H1 (cell line): ENCODE measurements at regions not wholly inside any gene's neighbourhood (a gene's known extent, or its start where the extent isn't known, plus 50 kb on each side); places are given as distances from the start of the nearest gene placed in this dataset.

Source experiments
- CTCF ChIA-PET: fragments of 300-600 bp; sonication (Branson Sonifier 250); formaldehyde crosslinking; loops from one replicate; lab custom pipeline; 2021; ENCODE audit not compliant: partially characterized antibody; lab: Charles Lee
- POLR2A ChIA-PET: fragments of 300-600 bp; sonication (Branson Sonifier 250); formaldehyde crosslinking; loops from one replicate; lab custom pipeline; 2021; ENCODE audit warnings: inconsistent platforms; ENCODE audit not compliant: partially characterized antibody; lab: Charles Lee
- DNase-seq, 2 experiments: peaks; one replicate each; pipeline versions ENCODE4 v3.0.0 to v3.0.0-alpha.2; 2010 to 2022; ENCODE audit warnings: low spot score in 2 of 2, low read depth in 1 of 2, mixed read lengths in 1 of 2
- FAIRE-seq: peaks from 2 replicates; lab custom pipeline; 2011; peaks lifted over from hg19 to GRCh38; lab: Jason Lieb, UNC
- H2AFZ ChIP-seq: 2 replicates; pipeline ENCODE4 v1.8.1; 2012; ENCODE audit warnings: low read length, inconsistent platforms
- H2AK5ac ChIP-seq: 2 replicates; pipeline ENCODE4 v1.6.1; 2013; ENCODE audit warnings: low read depth, low read length
- H2BK120ac ChIP-seq: replicated peaks from 2 replicates; pipeline ENCODE3; 2013; ENCODE audit warnings: low read depth, low read length, inconsistent platforms
- H2BK12ac ChIP-seq: 2 replicates; pipeline ENCODE4 v1.6.1; 2013; ENCODE audit warnings: low read depth, low read length
- H2BK15ac ChIP-seq: 2 replicates; pipeline ENCODE4 v1.6.1; 2013; ENCODE audit warnings: low read length
- H2BK20ac ChIP-seq: 2 replicates; pipeline ENCODE4 v1.6.1; 2013; ENCODE audit warnings: low read length
- H2BK5ac ChIP-seq: 2 replicates; pipeline ENCODE4 v1.6.1; 2013; ENCODE audit warnings: low read depth, low read length
- H3K14ac ChIP-seq: 2 replicates; pipeline ENCODE4 v1.6.1; 2013; ENCODE audit warnings: inconsistent platforms; ENCODE audit not compliant: insufficient read length
- H3K18ac ChIP-seq: 2 replicates; pipeline ENCODE4 v1.6.1; 2013; ENCODE audit warnings: low read length; ENCODE audit errors: extremely low read depth
- H3K23ac ChIP-seq: 2 replicates; pipeline ENCODE4 v1.6.1; 2013; ENCODE audit warnings: inconsistent platforms; ENCODE audit not compliant: insufficient read length
- H3K23me2 ChIP-seq: 2 replicates; pipeline ENCODE4 v1.6.1; 2013; ENCODE audit warnings: low read depth, low read length
- H3K27ac ChIP-seq: 2 replicates; pipeline ENCODE4 v1.6.1; 2011; ENCODE audit warnings: low read depth, low read length, inconsistent platforms
- H3K27me3 ChIP-seq, 4 experiments: replicated peaks in 1 of 4; 1 replicate in 1 of 4; 2 replicates in 3 of 4; pipeline versions ENCODE4 v1.6.1 to v1.8.1; 2011 to 2013; ENCODE audit warnings: low read length in 3 of 4, mild to moderate bottlenecking in 3 of 4, inconsistent platforms in 2 of 4, mixed read lengths in 2 of 4, moderate library complexity in 1 of 4; ENCODE audit not compliant: control insufficient read depth in 3 of 4, insufficient read depth in 3 of 4; ENCODE audit errors: extremely low read depth in 1 of 4
- H3K36me3 ChIP-seq, 4 experiments: 2 replicates each; pipeline versions ENCODE4 v1.6.1 to v1.8.1; 2011 to 2013; ENCODE audit warnings: mild to moderate bottlenecking in 4 of 4, low read length in 3 of 4, moderate library complexity in 2 of 4, control low read depth in 1 of 4, inconsistent platforms in 1 of 4; ENCODE audit not compliant: insufficient read depth in 4 of 4, control insufficient read depth in 2 of 4
- H3K4ac ChIP-seq: replicated peaks from 2 replicates; pipeline ENCODE3; 2013; ENCODE audit warnings: low read length, low read depth, mixed read lengths, inconsistent platforms; ENCODE audit not compliant: insufficient read length
- H3K4me1 ChIP-seq, 4 experiments: replicated peaks in 1 of 4; 1 replicate in 1 of 4; 2 replicates in 3 of 4; pipeline versions ENCODE4 v1.6.1 to v1.8.1; 2011 to 2013; ENCODE audit warnings: low read length in 3 of 4, inconsistent platforms in 2 of 4, mixed read lengths in 1 of 4; ENCODE audit not compliant: insufficient read depth in 4 of 4, control insufficient read depth in 3 of 4
- H3K4me2 ChIP-seq, 2 experiments: 2 replicates each; pipeline versions ENCODE4 v1.6.1 to v1.8.1; 2011 to 2013; ENCODE audit warnings: low read depth in 2 of 2, low read length in 2 of 2, control low read depth in 1 of 2, inconsistent platforms in 1 of 2, mild to moderate bottlenecking in 1 of 2; ENCODE audit not compliant: insufficient read depth in 1 of 2
- H3K4me3 ChIP-seq, 4 experiments: fragments of 200-600, 300-600 bp in 1 of 4; sonication (generic), shearing (Covaris generic), sonication (Bioruptor Twin) in 1 of 4; 2 replicates each; pipeline versions ENCODE4 v1.5.1 to v1.8.1; 2011 to 2016; ENCODE audit warnings: low read length in 4 of 4, low read depth in 3 of 4, control low read depth in 2 of 4, inconsistent platforms in 2 of 4, mild to moderate bottlenecking in 2 of 4, mixed read lengths in 1 of 4, moderate library complexity in 1 of 4; ENCODE audit not compliant: insufficient read depth in 2 of 4; ENCODE audit errors: extremely low read depth in 1 of 4
- H3K56ac ChIP-seq: replicated peaks from 2 replicates; pipeline ENCODE3; 2013; ENCODE audit warnings: low read depth, mild to moderate bottlenecking, mixed read lengths, low read length, inconsistent platforms; ENCODE audit not compliant: insufficient read length
- H3K79me1 ChIP-seq: 2 replicates; pipeline ENCODE4 v1.6.1; 2013; ENCODE audit warnings: low read depth, low read length, control low read depth
- H3K79me2 ChIP-seq, 2 experiments: 2 replicates each; pipeline versions ENCODE4 v1.6.1 to v1.8.1; 2012 to 2013; ENCODE audit warnings: low read length in 2 of 2, mild to moderate bottlenecking in 2 of 2, inconsistent platforms in 1 of 2; ENCODE audit not compliant: insufficient read depth in 2 of 2, control insufficient read depth in 1 of 2
- H3K9ac ChIP-seq, 4 experiments: replicated peaks in 1 of 4; 1 replicate in 1 of 4; 2 replicates in 3 of 4; pipeline versions ENCODE4 v1.6.1 to v1.8.1; 2011 to 2013; ENCODE audit warnings: low read depth in 3 of 4, low read length in 3 of 4, control low read depth in 2 of 4, mild to moderate bottlenecking in 2 of 4, moderate library complexity in 2 of 4, inconsistent platforms in 1 of 4; ENCODE audit errors: extremely low read depth in 1 of 4
- H3K9me3 ChIP-seq, 2 experiments: 2 replicates each; pipeline versions ENCODE4 v1.6.1 to v1.8.1; 2012 to 2013; ENCODE audit warnings: mild to moderate bottlenecking in 2 of 2, moderate library complexity in 2 of 2, control low read depth in 1 of 2, inconsistent platforms in 1 of 2, low read depth in 1 of 2, low read length in 1 of 2, mixed read lengths in 1 of 2; ENCODE audit not compliant: insufficient read depth in 2 of 2
- H4K20me1 ChIP-seq, 2 experiments: replicated peaks in 1 of 2; 2 replicates each; pipeline versions ENCODE3 to v1.8.1; 2011 to 2013; ENCODE audit warnings: inconsistent platforms in 2 of 2, low read length in 2 of 2, mild to moderate bottlenecking in 1 of 2; ENCODE audit not compliant: insufficient read depth in 2 of 2, control insufficient read depth in 1 of 2
- H4K5ac ChIP-seq: 2 replicates; pipeline ENCODE4 v1.6.1; 2013; ENCODE audit warnings: low read length, low read depth, mixed read lengths, inconsistent platforms; ENCODE audit not compliant: insufficient read length
- H4K8ac ChIP-seq: 2 replicates; pipeline ENCODE4 v1.8.0; 2013; ENCODE audit warnings: mild to moderate bottlenecking, moderate library complexity, low read length, inconsistent platforms; ENCODE audit not compliant: insufficient read depth; ENCODE audit errors: extremely low read depth
- H4K91ac ChIP-seq: replicated peaks from 2 replicates; pipeline ENCODE3; 2013; ENCODE audit warnings: low read length, mixed read lengths, inconsistent platforms; ENCODE audit not compliant: insufficient read length
- ATF3 ChIP-seq: IDR thresholded peaks from 2 replicates; pipeline ENCODE4 v1.6.1; 2011; ENCODE audit warnings: low read depth, mild to moderate bottlenecking, low read length; ENCODE audit not compliant: insufficient read depth
- CREB1 ChIP-seq: IDR thresholded peaks from 2 replicates; pipeline ENCODE4 v1.6.1; 2012; ENCODE audit warnings: inconsistent platforms
- E2F6 ChIP-seq: IDR thresholded peaks from 2 replicates; pipeline ENCODE4 v1.6.1; 2012; ENCODE audit warnings: inconsistent platforms
- EZH2 ChIP-seq: fragments of 200-600 bp; sonication (generic); IDR thresholded peaks from 2 replicates; pipeline ENCODE4 v1.7.1; 2012; ENCODE audit warnings: low read depth, mild to moderate bottlenecking, moderate library complexity, low read length, inconsistent platforms; ENCODE audit not compliant: severe bottlenecking
- NANOG ChIP-seq: IDR thresholded peaks from 2 replicates; pipeline ENCODE4 v1.6.1; 2011; ENCODE audit warnings: low read length, low read depth, mild to moderate bottlenecking, inconsistent platforms; ENCODE audit not compliant: insufficient read depth, poor library complexity, severe bottlenecking
- PHF8 ChIP-seq: fragments of 200-600 bp; sonication (generic); conservative IDR thresholded peaks from 2 replicates; pipeline ENCODE4 v1.7.1; 2012; ENCODE audit warnings: low read depth, mild to moderate bottlenecking, inconsistent platforms, low read length, moderate library complexity
- RFX5 ChIP-seq: IDR thresholded peaks from 2 replicates; pipeline ENCODE4 v1.6.1; 2011; ENCODE audit warnings: low read depth, low read length, improper control_type of control experiment, borderline replicate concordance
- SIN3A ChIP-seq, 2 experiments: IDR thresholded peaks in 1 of 2; conservative IDR thresholded peaks in 1 of 2; 2 replicates each; pipeline ENCODE4 v1.6.1; 2011 to 2012; ENCODE audit warnings: low read length in 2 of 2, improper control_type of control experiment in 1 of 2, low read depth in 1 of 2, mild to moderate bottlenecking in 1 of 2
- SUZ12 ChIP-seq: fragments of 200-600 bp; sonication (generic); IDR thresholded peaks from 2 replicates; pipeline ENCODE4 v1.6.1; 2012; ENCODE audit warnings: mild to moderate bottlenecking, inconsistent platforms, low read length, moderate library complexity, mixed read lengths
- TAF1 ChIP-seq: IDR thresholded peaks from 2 replicates; pipeline ENCODE4 v1.6.1; 2011; ENCODE audit warnings: mild to moderate bottlenecking, low read depth, low read length
- USF2 ChIP-seq: IDR thresholded peaks from 2 replicates; pipeline ENCODE4 v1.6.1; 2011; ENCODE audit warnings: low read length, improper control_type of control experiment
- YY1 ChIP-seq: IDR thresholded peaks from 2 replicates; pipeline ENCODE4 v1.6.1; 2011; ENCODE audit warnings: low read depth, mild to moderate bottlenecking, low read length
- whole genome bisulfite sequencing, 2 experiments: shearing (Covaris generic) in 1 of 2; methylation state at CpG; one replicate each; pipeline versions ENCODE4 v1.1.6 to v1.1.7; 2013 to 2015; ENCODE audit warnings: low lambda C conversion rate in 2 of 2, mixed read lengths in 2 of 2, inconsistent platforms in 1 of 2, low coverage in 1 of 2, missing lambda C conversion rate in 1 of 2; ENCODE audit not compliant: insufficient replicate concordance in 2 of 2, insufficient coverage in 1 of 2, insufficient read length in 1 of 2; ENCODE audit errors: extremely low coverage in 1 of 2, missing lambda C conversion rate in 1 of 2; 5-methylcytosine and 5-hydroxymethylcytosine counted together

- no peak overlapping the region for H3K4me3 ChIP-seq
- H4K8ac ChIP-seq = no peak overlapping the region
- no peak for DNase-seq
- H3K27ac ChIP-seq = no peak overlapping the region
- peaks cover 68 to 80% of the 10 kb centered on the region in 2 experiments for H3K9me3 ChIP-seq
- no peak overlapping the region for H4K5ac ChIP-seq
- no peak overlapping the region for H2BK12ac ChIP-seq
- no peaks in the 10 kb centered on the region; a peak in 1 of 8 replicates for H3K36me3 ChIP-seq
- no peak overlapping the region for H3K23ac ChIP-seq
- no peak for FAIRE-seq
- no peak overlapping the region for H2AK5ac ChIP-seq
- H3K18ac ChIP-seq = no peak overlapping the region
- no peak overlapping the region for H3K4me2 ChIP-seq
- no peak overlapping the region for H2AFZ ChIP-seq
- no peaks in the 10 kb centered on the region for H3K79me1 ChIP-seq
- H3K23me2 ChIP-seq = peaks cover 1% of the 10 kb centered on the region; the same call in 1 of the 2 replicates
- ChIA-PET CTCF (no interaction called here), POLR2A (no interaction called here)
- H3K56ac ChIP-seq = no peak overlapping the region
- no peak overlapping the region for H2BK120ac ChIP-seq
- H3K4ac ChIP-seq = no peak overlapping the region
- WGBS, 2 experiments = 72% methylated on average over 4 of the region's 4 CpGs; no CpG with 5 or more reads in 1 of the 2 experiments
- H4K91ac ChIP-seq = no peak overlapping the region
- H3K9ac ChIP-seq = no peak overlapping the region
- no peaks in the 10 kb centered on the region for H3K79me2 ChIP-seq
- no peak overlapping the region for H3K14ac ChIP-seq
- H2BK5ac ChIP-seq = no peak overlapping the region
- H2BK20ac ChIP-seq = no peak overlapping the region
- no peaks in the 10 kb centered on the region for H3K27me3 ChIP-seq
- H4K20me1 ChIP-seq = no peaks in the 10 kb centered on the region
- H2BK15ac ChIP-seq = no peak overlapping the region
- no peaks in the 10 kb centered on the region for H3K4me1 ChIP-seq
- TF ChIP-seq CREB1 (no peak), YY1 (no peak), TAF1 (no peak), PHF8 (no peak), SIN3A (conservative IDR thresholded peaks at IDR 0.05 in 1 of 2, IDR thresholded peaks at IDR 0.05 in 1 of 2; ENCODE audit: low read depth in 1 of 2, low read length in 2 of 2) (no peak), NANOG (no peak), E2F6 (no peak), ATF3 (no peak), SUZ12 (no peak), RFX5 (no peak), USF2 (no peak), EZH2 (no peak)
Measured at GRCh38 chr19:23558541-23558940, 128.5 kb downstream of the ZNF675 start.
